ENCODE measurements at regions not wholly inside any gene's neighbourhood (a gene's known extent, or its start where the extent isn't known, plus 50 kb on each side); places are given as distances from the start of the nearest gene placed in this dataset.
"Not testable (repeated sequence)": the region's sequence is repeated elsewhere in the genome, so short reads cannot be mapped to it uniquely, and the experiment has no call there.

GRCh38 chr2:2731101-2731815 is 400.2 kb upstream of the MYT1L start:
- no peak for DNase-seq

GRCh38 chr2:2730301-2730833 is 399.3 kb upstream of the MYT1L start:
- no peak for DNase-seq

- no peak for DNase-seq
Observed at GRCh38 chr2:2729246-2729645, 398.2 kb upstream of the MYT1L start.

GRCh38 chr2:2728635-2729034 is 397.6 kb upstream of the MYT1L start:
- no peak for DNase-seq

- no peak for DNase-seq
Observed at GRCh38 chr2:2727876-2728511, 396.9 kb upstream of the MYT1L start.

GRCh38 chr2:2726163-2726562 is 395.1 kb upstream of the MYT1L start:
- DNase-seq: no peak

- DNase-seq: no peak
Observed at GRCh38 chr2:2723064-2723463, 392.0 kb upstream of the MYT1L start.

GRCh38 chr2:2721296-2721835 is 390.3 kb upstream of the MYT1L start:
- no peak for DNase-seq

GRCh38 chr2:2720806-2721205 is 389.7 kb upstream of the MYT1L start:
- not testable (repeated sequence) for DNase-seq

- DNase-seq: no peak
Observed at GRCh38 chr2:2720351-2720750, 389.3 kb upstream of the MYT1L start.

- no peak for DNase-seq
Observed at GRCh38 chr2:2719781-2720180, 388.7 kb upstream of the MYT1L start.

- no peak for DNase-seq
Observed at GRCh38 chr2:2719015-2719414, 387.9 kb upstream of the MYT1L start.

- no peak for DNase-seq
Observed at GRCh38 chr2:2717406-2717805, 386.3 kb upstream of the MYT1L start.

- DNase-seq: no peak
Observed at GRCh38 chr2:2716771-2717170, 385.7 kb upstream of the MYT1L start.

- no peak for DNase-seq
Observed at GRCh38 chr2:2715036-2715818, 384.2 kb upstream of the MYT1L start.

- DNase-seq: no peak
Observed at GRCh38 chr2:2714408-2714807, 383.3 kb upstream of the MYT1L start.

- no peak for DNase-seq
Observed at GRCh38 chr2:2709431-2709770, 378.3 kb upstream of the MYT1L start.

- DNase-seq: no peak
Observed at GRCh38 chr2:2708575-2709430, 377.7 kb upstream of the MYT1L start.

GRCh38 chr2:2707206-2707991 is 376.3 kb upstream of the MYT1L start:
- no peak for DNase-seq

GRCh38 chr2:2706306-2706705 is 375.2 kb upstream of the MYT1L start:
- no peak for DNase-seq

GRCh38 chr2:2705871-2706270 is 374.8 kb upstream of the MYT1L start:
- DNase-seq: no peak
